Natural killer cell (primary cell): ENCODE measurements at regions not wholly inside any gene's neighbourhood (a gene's known extent, or its start where the extent isn't known, plus 50 kb on each side); places are given as distances from the start of the nearest gene placed in this dataset.

Source experiments
- ATAC-seq, 3 donors: fragments of 150-1000 bp in 2 of 3; fragments of 200-7000 bp in 1 of 3; cut with Tn5 transposase; 1 replicate in 1 of 3; 2 replicates in 2 of 3; pipeline ENCODE4 v1.10.0; 2021; ENCODE audit warnings: mild to moderate bottlenecking in 2 of 3, moderate library complexity in 2 of 3
- DNase-seq, 2 donors: peaks; one replicate each; pipeline versions ENCODE4 v3.0.0 to v3.0.0-alpha.2; 2013 to 2021; ENCODE audit warnings: mixed read lengths in 1 of 2
- H3K27ac ChIP-seq: one replicate; pipeline ENCODE4 v1.5.1; 2013; ENCODE audit warnings: mild to moderate bottlenecking, low read length
- H3K27me3 ChIP-seq: one replicate; pipeline ENCODE4 v1.6.1; 2013; ENCODE audit warnings: low read length; ENCODE audit not compliant: control insufficient read depth, insufficient read depth
- H3K36me3 ChIP-seq: one replicate; pipeline ENCODE4 v1.6.1; 2013; ENCODE audit warnings: low read length; ENCODE audit not compliant: control insufficient read depth, insufficient read depth
- H3K4me1 ChIP-seq: one replicate; pipeline ENCODE4 v1.6.1; 2013; ENCODE audit warnings: low read length; ENCODE audit not compliant: control insufficient read depth, insufficient read depth
- H3K4me3 ChIP-seq: one replicate; pipeline ENCODE4 v1.5.1; 2013; ENCODE audit warnings: low read length
- H3K9me3 ChIP-seq: one replicate; pipeline ENCODE4 v1.6.1; 2013; ENCODE audit warnings: low read length; ENCODE audit not compliant: control insufficient read depth, insufficient read depth
- H3K27ac Mint-ChIP-seq, 2 donors: one replicate each; pipeline ENCODE4 v1.8.0; 2022; ENCODE audit warnings: mild to moderate bottlenecking in 2 of 2, mixed read lengths in 2 of 2, moderate library complexity in 1 of 2
- H3K27me3 Mint-ChIP-seq, 2 donors: one replicate each; pipeline ENCODE4 v1.8.0; 2022; ENCODE audit warnings: low read depth in 2 of 2, mixed read lengths in 2 of 2
- H3K36me3 Mint-ChIP-seq: one replicate; pipeline ENCODE4 v1.8.0; 2022; ENCODE audit warnings: mixed read lengths
- H3K4me1 Mint-ChIP-seq, 2 donors: one replicate each; pipeline ENCODE4 v1.8.0; 2022; ENCODE audit warnings: mixed read lengths in 2 of 2
- H3K4me3 Mint-ChIP-seq: one replicate; pipeline ENCODE4 v1.8.0; 2022; ENCODE audit warnings: mild to moderate bottlenecking, moderate library complexity, mixed read lengths
- H3K9me3 Mint-ChIP-seq, 2 donors: one replicate each; pipeline ENCODE4 v1.8.0; 2022; ENCODE audit warnings: mixed read lengths in 2 of 2
- whole genome bisulfite sequencing: methylation state at CpG from one replicate; pipeline ENCODE4 v1.1.7; 2013; ENCODE audit warnings: missing lambda C conversion rate; ENCODE audit not compliant: insufficient coverage; 5-methylcytosine and 5-hydroxymethylcytosine counted together
- intact Hi-C: fragments of 100-400 bp; cut with micrococcal nuclease; formaldehyde crosslinking; loops from one replicate; pipeline ENCODE4 v1.14.2; 2022
- TF ChIP-seq, protein P1 (sequence below): fragments of 200-600 bp; IDR thresholded peaks from one replicate; pipeline ENCODE4 v1.8.0; 2022; ENCODE audit warnings: antibody characterized with exemption

DNA sequence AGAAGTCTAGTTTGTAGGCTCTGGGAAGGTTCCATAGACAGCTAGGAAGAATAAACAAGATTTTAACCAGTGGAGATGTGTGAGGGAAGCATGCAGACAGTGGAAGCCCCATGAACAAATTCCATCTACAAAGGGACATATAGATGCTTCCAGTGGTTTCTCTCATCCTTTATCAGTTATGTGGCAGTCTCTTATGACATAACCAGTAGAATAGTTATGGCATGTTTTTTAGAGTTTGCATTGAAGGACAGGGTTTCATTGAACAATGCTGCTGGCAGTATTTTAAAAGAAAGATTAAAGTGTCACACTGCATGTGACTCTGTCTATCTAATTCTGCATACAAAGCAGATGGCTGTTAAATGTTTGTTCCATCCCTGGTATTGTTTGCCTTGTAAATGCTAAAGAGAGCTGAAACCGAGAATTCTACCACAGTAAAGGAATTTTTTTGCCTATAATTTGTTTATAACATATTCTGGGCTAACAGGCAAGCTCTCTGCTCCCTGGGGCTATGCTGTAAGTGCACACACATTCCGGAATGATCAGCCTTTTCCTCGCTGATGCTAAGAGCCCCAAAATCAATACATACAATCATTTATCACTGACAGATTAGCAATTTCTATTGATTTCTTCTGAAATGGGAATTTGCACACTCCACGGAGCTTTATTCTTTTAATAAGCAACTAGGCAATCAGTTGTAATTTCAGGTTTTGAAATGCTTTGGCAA lies 76.8 kb upstream of the PELI1 start:
- H3K4me1 Mint-ChIP-seq = no peaks in the 10 kb centered on the region
- no peak for DNase-seq
- no peaks in the 10 kb centered on the region for H3K4me1 ChIP-seq
- H3K4me3 Mint-ChIP-seq = no peak overlapping the region
- H3K27ac Mint-ChIP-seq = no peak overlapping the region
- no peak overlapping the region for H3K27ac ChIP-seq
- no peaks in the 10 kb centered on the region for H3K36me3 Mint-ChIP-seq
- 86% methylated on average over 4 of the region's 4 CpGs for WGBS
- intact Hi-C loops = no loop called here
- no peaks in the 10 kb centered on the region for H3K9me3 Mint-ChIP-seq
- no peaks in the 10 kb centered on the region for H3K36me3 ChIP-seq
- TF ChIP-seq, protein P1, sequence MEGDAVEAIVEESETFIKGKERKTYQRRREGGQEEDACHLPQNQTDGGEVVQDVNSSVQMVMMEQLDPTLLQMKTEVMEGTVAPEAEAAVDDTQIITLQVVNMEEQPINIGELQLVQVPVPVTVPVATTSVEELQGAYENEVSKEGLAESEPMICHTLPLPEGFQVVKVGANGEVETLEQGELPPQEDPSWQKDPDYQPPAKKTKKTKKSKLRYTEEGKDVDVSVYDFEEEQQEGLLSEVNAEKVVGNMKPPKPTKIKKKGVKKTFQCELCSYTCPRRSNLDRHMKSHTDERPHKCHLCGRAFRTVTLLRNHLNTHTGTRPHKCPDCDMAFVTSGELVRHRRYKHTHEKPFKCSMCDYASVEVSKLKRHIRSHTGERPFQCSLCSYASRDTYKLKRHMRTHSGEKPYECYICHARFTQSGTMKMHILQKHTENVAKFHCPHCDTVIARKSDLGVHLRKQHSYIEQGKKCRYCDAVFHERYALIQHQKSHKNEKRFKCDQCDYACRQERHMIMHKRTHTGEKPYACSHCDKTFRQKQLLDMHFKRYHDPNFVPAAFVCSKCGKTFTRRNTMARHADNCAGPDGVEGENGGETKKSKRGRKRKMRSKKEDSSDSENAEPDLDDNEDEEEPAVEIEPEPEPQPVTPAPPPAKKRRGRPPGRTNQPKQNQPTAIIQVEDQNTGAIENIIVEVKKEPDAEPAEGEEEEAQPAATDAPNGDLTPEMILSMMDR = no peak
- no peaks in the 10 kb centered on the region for H3K9me3 ChIP-seq
- H3K27me3 ChIP-seq = no peaks in the 10 kb centered on the region
- peaks cover 0 to 5% of the 10 kb centered on the region in 2 donors for H3K27me3 Mint-ChIP-seq
- no peak overlapping the region for H3K4me3 ChIP-seq
- no peak for ATAC-seq

DNA sequence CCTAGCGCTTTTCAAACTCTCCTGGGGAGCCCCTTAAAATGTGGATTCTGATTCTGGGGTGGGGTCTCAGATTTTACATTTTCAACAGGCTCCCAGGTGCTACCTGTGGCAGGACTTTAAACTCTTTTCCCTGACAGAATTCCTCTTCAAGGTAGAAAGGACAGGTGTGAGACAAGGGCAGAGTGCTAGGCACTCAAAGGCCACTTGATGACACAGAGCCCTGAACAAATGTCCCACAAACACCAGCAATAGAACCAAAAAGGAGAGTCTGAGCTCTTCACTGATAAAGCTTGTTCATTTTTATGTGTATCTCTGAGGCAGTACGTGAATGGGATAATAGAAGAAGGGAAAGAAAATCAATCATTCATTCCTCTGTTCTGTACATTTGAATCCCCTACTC lies 77.7 kb upstream of the PELI1 start:
- Mint-ChIP-seq H3K27ac (no peak overlapping the region), H3K4me3 (no peak overlapping the region), H3K36me3 (no peaks in the 10 kb centered on the region), H3K27me3 (peaks cover 3 to 11% of the 10 kb centered on the region in 2 donors), H3K9me3 (no peaks in the 10 kb centered on the region), H3K4me1 (no peaks in the 10 kb centered on the region)
- Histone ChIP-seq H3K9me3 (no peaks in the 10 kb centered on the region), H3K36me3 (no peaks in the 10 kb centered on the region), H3K27me3 (no peaks in the 10 kb centered on the region), H3K27ac (no peak overlapping the region), H3K4me1 (no peaks in the 10 kb centered on the region), H3K4me3 (no peak overlapping the region)
- intact Hi-C loops = no loop called here
- ATAC-seq = no peak
- 89% methylated on average over 1 of the region's 2 CpGs for WGBS
- no peak for DNase-seq
- TF ChIP-seq, protein P1 = no peak

DNA sequence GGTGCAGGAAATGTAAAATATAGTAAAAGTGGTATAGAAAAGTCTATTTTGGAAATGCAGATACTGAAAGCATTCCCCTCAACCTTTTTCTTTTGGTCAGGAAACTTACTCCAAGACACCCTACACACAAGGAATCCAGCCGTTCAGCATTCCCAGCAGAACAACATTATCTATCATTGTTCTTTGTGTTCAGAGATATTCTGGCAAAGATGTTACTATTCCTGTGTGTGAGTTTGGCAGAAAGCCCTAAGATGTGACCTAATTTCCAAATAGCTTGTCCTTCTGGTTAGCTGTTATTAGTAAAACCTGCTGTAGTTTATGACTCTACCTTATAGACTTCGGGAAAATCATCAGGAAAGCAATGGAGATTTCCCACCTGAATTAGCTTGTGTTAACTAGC lies 78.1 kb upstream of the PELI1 start:
- Histone ChIP-seq H3K9me3 (no peaks in the 10 kb centered on the region), H3K27ac (no peak overlapping the region), H3K4me3 (no peak overlapping the region), H3K4me1 (no peaks in the 10 kb centered on the region), H3K36me3 (no peaks in the 10 kb centered on the region), H3K27me3 (no peaks in the 10 kb centered on the region)
- Mint-ChIP-seq H3K4me3 (no peak overlapping the region), H3K36me3 (no peaks in the 10 kb centered on the region), H3K27me3 (peaks cover 3 to 11% of the 10 kb centered on the region in 2 donors), H3K9me3 (no peaks in the 10 kb centered on the region), H3K27ac (no peak overlapping the region), H3K4me1 (no peaks in the 10 kb centered on the region)
- DNase-seq (no peak), ATAC-seq (no peak)
- intact Hi-C loops = no loop called here
- WGBS = 100% methylated on average over 1 of the region's 2 CpGs
- TF ChIP-seq, protein P1 = no peak

DNA sequence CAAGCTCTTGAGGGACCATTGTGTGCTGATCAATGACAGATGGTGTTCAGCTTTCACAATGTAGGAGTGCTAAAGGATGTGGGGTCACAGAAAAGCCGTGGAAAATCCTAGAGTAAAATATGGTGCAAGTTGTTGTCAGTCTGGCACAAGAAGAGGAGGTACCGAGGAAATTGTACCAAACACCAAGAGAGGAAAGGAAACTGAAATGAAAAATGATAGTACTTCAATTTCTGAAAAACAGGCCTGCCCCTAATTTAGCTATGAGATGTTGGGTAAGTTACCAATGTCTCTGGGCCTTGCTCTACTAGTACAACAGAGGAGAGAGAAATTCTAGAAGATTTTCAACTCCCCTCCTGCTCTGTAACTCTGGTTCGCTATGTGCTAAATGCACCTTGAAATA lies 78.8 kb upstream of the PELI1 start:
- no peak overlapping the region for H3K4me3 Mint-ChIP-seq
- DNase-seq = no peak

More for the DNA sequence above, 78.8 kb upstream of the PELI1 start:
- Mint-ChIP-seq H3K4me1 (peaks cover 4% of the 10 kb centered on the region in 2 donors), H3K36me3 (no peaks in the 10 kb centered on the region), H3K9me3 (no peaks in the 10 kb centered on the region), H3K27ac (no peak overlapping the region), H3K27me3 (peaks cover 4 to 18% of the 10 kb centered on the region in 2 donors)
- intact Hi-C loops = no loop called here
- 62% methylated on average over 2 of the region's 3 CpGs for WGBS
- no peaks in the 10 kb centered on the region for H3K9me3 ChIP-seq
- H3K27me3 ChIP-seq = peaks cover 3% of the 10 kb centered on the region
- ATAC-seq = no peak
- H3K36me3 ChIP-seq = no peaks in the 10 kb centered on the region
- peaks cover 3% of the 10 kb centered on the region for H3K4me1 ChIP-seq
- no peak overlapping the region for H3K4me3 ChIP-seq
- peak overlapping the region; percentile 19 for H3K27ac ChIP-seq
- TF ChIP-seq, protein P1 = no peak
